HepG2 (cell line): ENCODE measurements at regions not wholly inside any gene's neighbourhood (a gene's known extent, or its start where the extent isn't known, plus 50 kb on each side); places are given as distances from the start of the nearest gene placed in this dataset.

ENCODE experiments used
- ATAC-seq: fragments of 200-7000 bp; cut with Tn5 transposase; 3 replicates; pipeline ENCODE4 v1.9.1; 2020; ENCODE audit warnings: mild to moderate bottlenecking, moderate library complexity
- BruUV-seq: library from RNA; stranded (reverse); fragments of 400-500 nt; replicated peaks from 2 replicates; lab custom pipeline; 2021; lab: Mats Ljungman, UMichigan
- CTCF ChIA-PET: fragments of 300-600 bp; formaldehyde crosslinking; extraction: SDS; loops from one replicate; lab custom pipeline; 2021; ENCODE audit warnings: low total read pairs, inconsistent platforms, low intra/inter-chr PET ratio; lab: Yijun Ruan, JAX
- POLR2A ChIA-PET: fragments of 350-600 bp; sonication (Branson Sonifier 250); formaldehyde crosslinking; loops from one replicate; lab custom pipeline; 2020; ENCODE audit warnings: antibody characterized with exemption, inconsistent platforms; lab: Yijun Ruan, JAX
- DNase-seq: peaks from one replicate; pipeline ENCODE4 v3.0.0-alpha.2; 2015; ENCODE audit warnings: low spot score
- FAIRE-seq: peaks from 3 replicates; lab custom pipeline; 2011; peaks lifted over from hg19 to GRCh38; lab: Jason Lieb, UNC
- H2AFZ ChIP-seq: one replicate; pipeline ENCODE4 v1.6.1; 2011; ENCODE audit warnings: low read length, inconsistent platforms
- H3K27ac ChIP-seq: fragments of 300-600 bp; 3 replicates; pipeline ENCODE4 v1.8.0; 2011; ENCODE audit warnings: mixed run types, mild to moderate bottlenecking, mixed read lengths, low read length, inconsistent platforms; ENCODE audit not compliant: insufficient read depth; ENCODE audit errors: extremely low read length
- H3K27me3 ChIP-seq, 2 experiments: fragments of 200-600 bp in 1 of 2; 2 replicates in 1 of 2; 3 replicates in 1 of 2; pipeline versions ENCODE4 v1.6.0 to v1.8.0; 2011; ENCODE audit warnings: low read length in 2 of 2, mild to moderate bottlenecking in 2 of 2, moderate library complexity in 2 of 2, inconsistent platforms in 1 of 2; ENCODE audit not compliant: insufficient read depth in 2 of 2, control insufficient read depth in 1 of 2
- H3K36me3 ChIP-seq, 2 experiments: fragments of 200-600 bp in 1 of 2; replicated peaks in 1 of 2; 2 replicates in 1 of 2; 3 replicates in 1 of 2; pipeline versions ENCODE4 v1.5.1 to v1.8.0; 2011; ENCODE audit warnings: low read length in 2 of 2, inconsistent platforms in 1 of 2; ENCODE audit not compliant: insufficient read depth in 2 of 2, control insufficient read depth in 1 of 2
- H3K4me1 ChIP-seq: 2 replicates; pipeline ENCODE4 v1.5.1; 2012; ENCODE audit warnings: low read length, inconsistent platforms; ENCODE audit not compliant: insufficient read depth
- H3K4me2 ChIP-seq: 2 replicates; pipeline ENCODE4 v1.6.0; 2011; ENCODE audit warnings: low read depth, low read length, inconsistent platforms
- H3K4me3 ChIP-seq, 3 experiments: fragments of 200-600 bp in 1 of 3; sonication (generic), shearing (Covaris generic) in 1 of 3; replicated peaks in 1 of 3; 2 replicates each; pipeline ENCODE4 v1.5.1; 2011 to 2016; ENCODE audit warnings: low read length in 3 of 3, inconsistent platforms in 2 of 3, low read depth in 2 of 3, mild to moderate bottlenecking in 2 of 3, control low read depth in 1 of 3, mixed read lengths in 1 of 3; ENCODE audit not compliant: insufficient read depth in 1 of 3
- H3K79me2 ChIP-seq: one replicate; pipeline ENCODE4 v1.6.1; 2011; ENCODE audit warnings: low read length, inconsistent platforms; ENCODE audit not compliant: insufficient read depth
- H3K9ac ChIP-seq: 2 replicates; pipeline ENCODE4 v1.6.0; 2011; ENCODE audit warnings: mild to moderate bottlenecking, low read depth, low read length, inconsistent platforms; ENCODE audit not compliant: insufficient read depth
- H3K9me3 ChIP-seq: 2 replicates; pipeline ENCODE4 v1.5.1; 2012; ENCODE audit warnings: mild to moderate bottlenecking, low read length
- H4K20me1 ChIP-seq: 2 replicates; pipeline ENCODE4 v1.6.0; 2011; ENCODE audit warnings: inconsistent platforms, mild to moderate bottlenecking, low read length, moderate library complexity; ENCODE audit not compliant: insufficient read depth
- CHD2 ChIP-seq: IDR thresholded peaks from 2 replicates; pipeline ENCODE4 v1.6.1; 2011; ENCODE audit warnings: low read depth, low read length, improper control_type of control experiment
- HOXA7 ChIP-seq: sonication (generic); formaldehyde crosslinking; IDR thresholded peaks from 2 replicates; pipeline ENCODE4 v1.8.1; 2022; ENCODE audit warnings: mild to moderate bottlenecking, missing genetic modification reagents, moderate library complexity
- KDM5A ChIP-seq: fragments of 200-600 bp; sonication (generic); IDR thresholded peaks from 2 replicates; pipeline ENCODE4 v1.7.0; 2018; ENCODE audit warnings: antibody characterized with exemption, mild to moderate bottlenecking, low read length, borderline replicate concordance
- MYNN ChIP-seq: sonication (generic); formaldehyde crosslinking; IDR thresholded peaks from 2 replicates; pipeline ENCODE4 v1.4.0; 2020; ENCODE audit warnings: mild to moderate bottlenecking, low read depth, missing genetic modification reagents
- MZF1 ChIP-seq: sonication (generic); formaldehyde crosslinking; IDR thresholded peaks from 2 replicates; pipeline ENCODE4 v1.8.1; 2023; ENCODE audit warnings: mild to moderate bottlenecking, missing genetic modification reagents, borderline replicate concordance
- NFE2L2 ChIP-seq: fragments of 150-350 bp; IDR thresholded peaks from 2 replicates; pipeline ENCODE4 v1.6.1; 2014; ENCODE audit warnings: low read length
- NFYB ChIP-seq: sonication (generic); formaldehyde crosslinking; IDR thresholded peaks from 2 replicates; pipeline ENCODE4 v1.4.0; 2020; ENCODE audit warnings: missing genetic modification reagents
- PHF5A ChIP-seq: IDR thresholded peaks from one replicate; pipeline ENCODE4 v1.6.1; 2018; ENCODE audit warnings: low read depth, missing genetic modification reagents; ENCODE audit not compliant: unreplicated experiment
- RFX3 ChIP-seq: IDR thresholded peaks from 2 replicates; pipeline ENCODE4 v1.6.1; 2016; ENCODE audit warnings: missing biosample characterization, missing genetic modification reagents
- SP140L ChIP-seq: sonication (generic); formaldehyde crosslinking; IDR thresholded peaks from 2 replicates; pipeline ENCODE4 v1.4.0; 2020; ENCODE audit warnings: missing genetic modification reagents, borderline replicate concordance
- ZFP36L2 ChIP-seq: sonication (generic); formaldehyde crosslinking; IDR thresholded peaks from 2 replicates; pipeline ENCODE4 v1.4.0; 2020; ENCODE audit warnings: missing genetic modification reagents
- ZNF10 ChIP-seq: sonication (generic); formaldehyde crosslinking; IDR thresholded peaks from 2 replicates; pipeline ENCODE4 v1.4.0; 2020; ENCODE audit warnings: mild to moderate bottlenecking, low read depth, missing genetic modification reagents, borderline replicate concordance
- ZNF17 ChIP-seq: sonication (generic); formaldehyde crosslinking; IDR thresholded peaks from 2 replicates; pipeline ENCODE4 v1.5.0; 2020; ENCODE audit warnings: mild to moderate bottlenecking, missing genetic modification reagents
- ZNF414 ChIP-seq: sonication (generic); formaldehyde crosslinking; IDR thresholded peaks from 2 replicates; pipeline ENCODE4 v1.5.0; 2020; ENCODE audit warnings: missing genetic modification reagents
- ZNF460 ChIP-seq: sonication (generic); formaldehyde crosslinking; IDR thresholded peaks from 2 replicates; pipeline ENCODE4 v1.5.1; 2020; ENCODE audit warnings: missing genetic modification reagents, mild to moderate bottlenecking, borderline replicate concordance
- ZNF567 ChIP-seq: sonication (generic); formaldehyde crosslinking; IDR thresholded peaks from 2 replicates; pipeline ENCODE4 v1.8.1; 2023; ENCODE audit warnings: mild to moderate bottlenecking, missing genetic modification reagents, borderline replicate concordance
- ZNF766 ChIP-seq: sonication (generic); formaldehyde crosslinking; IDR thresholded peaks from 2 replicates; pipeline ENCODE4 v1.5.0; 2020; ENCODE audit warnings: missing genetic modification reagents, borderline replicate concordance
- ZNF772 ChIP-seq: sonication (generic); formaldehyde crosslinking; IDR thresholded peaks from 2 replicates; pipeline ENCODE4 v1.5.0; 2020; ENCODE audit warnings: mild to moderate bottlenecking, missing genetic modification reagents
- WGBS: methylation state at CpG from one replicate; pipeline ENCODE4 v1.1.6; 2017; ENCODE audit warnings: low lambda C conversion rate; 5-methylcytosine and 5-hydroxymethylcytosine counted together
- in situ Hi-C: cut with HindIII; loops from 2 replicates; pipeline ENCODE4 v1.10.0; 2017; ENCODE audit warnings: low pct_unique_long_range_greater_than_20kb; ENCODE audit not compliant: extremely low pct_ligation_motif_present
- intact Hi-C: fragments of 100-400 bp; cut with micrococcal nuclease; formaldehyde crosslinking; loops from one replicate; pipeline ENCODE4 v1.10.0; 2022; ENCODE audit not compliant: unreplicated experiment
- TF ChIP-seq, protein P1 (sequence below): sonication (generic); formaldehyde crosslinking; IDR thresholded peaks from 2 replicates; pipeline ENCODE4 v1.4.0; 2020; ENCODE audit warnings: low read depth, mild to moderate bottlenecking, missing genetic modification reagents

GRCh38 chr21:23475281-23476219 lies 2131.7 kb downstream of the MRPL39 start:
- CTCF ChIA-PET, result no interaction called here
- 27% methylated on average over 7 of the region's 7 CpGs for WGBS
- H3K9ac ChIP-seq, result no peak overlapping the region
- H3K9me3 ChIP-seq, result peaks cover 57% of the 10 kb centered on the region
- no TSS peak for BruUV-seq
- H3K27ac ChIP-seq, result no peak overlapping the region
- H4K20me1 ChIP-seq, result no peaks in the 10 kb centered on the region
- POLR2A ChIA-PET, result no interaction called here
- no peak for TF ChIP-seq HOXA7 (CRISPR knock-in tag)
- no peak for TF ChIP-seq ZFP36L2 (CRISPR knock-in tag)
- TF ChIP-seq PHF5A (CRISPR knock-in tag), result no peak
- no peak for TF ChIP-seq NFYB
- TF ChIP-seq MYNN, result no peak
- TF ChIP-seq ZNF414 (CRISPR knock-in tag), result no peak
- TF ChIP-seq RFX3 (CRISPR knock-in tag), result no peak
- TF ChIP-seq KDM5A, result no peak
- TF ChIP-seq MZF1 (CRISPR knock-in tag), result no peak
- TF ChIP-seq ZNF460 (CRISPR knock-in tag), result no peak
- TF ChIP-seq SP140L (CRISPR knock-in tag), result no peak
- TF ChIP-seq ZNF567 (CRISPR knock-in tag), result no peak
- no peak for TF ChIP-seq ZNF772 (CRISPR knock-in tag)
- no peak for TF ChIP-seq ZNF766
- TF ChIP-seq ZNF17 (CRISPR knock-in tag), result no peak
- no peak for TF ChIP-seq ZNF10 (CRISPR knock-in tag)
- TF ChIP-seq, protein P1, sequence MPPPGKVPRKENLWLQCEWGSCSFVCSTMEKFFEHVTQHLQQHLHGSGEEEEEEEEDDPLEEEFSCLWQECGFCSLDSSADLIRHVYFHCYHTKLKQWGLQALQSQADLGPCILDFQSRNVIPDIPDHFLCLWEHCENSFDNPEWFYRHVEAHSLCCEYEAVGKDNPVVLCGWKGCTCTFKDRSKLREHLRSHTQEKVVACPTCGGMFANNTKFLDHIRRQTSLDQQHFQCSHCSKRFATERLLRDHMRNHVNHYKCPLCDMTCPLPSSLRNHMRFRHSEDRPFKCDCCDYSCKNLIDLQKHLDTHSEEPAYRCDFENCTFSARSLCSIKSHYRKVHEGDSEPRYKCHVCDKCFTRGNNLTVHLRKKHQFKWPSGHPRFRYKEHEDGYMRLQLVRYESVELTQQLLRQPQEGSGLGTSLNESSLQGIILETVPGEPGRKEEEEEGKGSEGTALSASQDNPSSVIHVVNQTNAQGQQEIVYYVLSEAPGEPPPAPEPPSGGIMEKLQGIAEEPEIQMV (CRISPR knock-in tag), result no peak
- TF ChIP-seq CHD2, result no peak
- no peak for TF ChIP-seq NFE2L2
- no peaks in the 10 kb centered on the region for H3K36me3 ChIP-seq
- no peak overlapping the region for H3K4me2 ChIP-seq
- no peaks in the 10 kb centered on the region for H3K27me3 ChIP-seq
- DNase-seq, result no peak
- H2AFZ ChIP-seq, result no peak overlapping the region
- no peak overlapping the region for H3K4me3 ChIP-seq
- in situ Hi-C loops, result no loop called here
- no peak for FAIRE-seq
- H3K79me2 ChIP-seq, result no peaks in the 10 kb centered on the region
- no peaks in the 10 kb centered on the region for H3K4me1 ChIP-seq
- no peak for ATAC-seq
- intact Hi-C loops, result no loop called here
